Spleen (tissue), 11 donors: ENCODE measurements at regions not wholly inside any gene's neighbourhood (a gene's known extent, or its start where the extent isn't known, plus 50 kb on each side); places are given as distances from the start of the nearest gene placed in this dataset.

Source experiments
- DNase-seq: peaks from one replicate; pipeline ENCODE4 v3.0.0-alpha.2; 2020
- H3K27ac ChIP-seq, 8 donors: fragments of 200-600 bp; sonication (generic) in 7 of 8; 1 replicate in 4 of 8; 2 replicates in 4 of 8; pipeline versions ENCODE4 v1.5.0 to v1.8.0; 2016 to 2021; ENCODE audit warnings: inconsistent platforms in 4 of 8, mild to moderate bottlenecking in 4 of 8, moderate library complexity in 1 of 8
- H3K27me3 ChIP-seq, 7 donors: fragments of 200-600 bp; sonication (generic) in 6 of 7; replicated peaks in 1 of 7; 1 replicate in 4 of 7; 2 replicates in 3 of 7; pipeline versions ENCODE4 v1.5.0 to v1.8.0; 2016 to 2021; ENCODE audit warnings: inconsistent platforms in 3 of 7, mild to moderate bottlenecking in 1 of 7
- H3K36me3 ChIP-seq, 6 donors: fragments of 200-600 bp; sonication (generic) in 5 of 6; 1 replicate in 4 of 6; 2 replicates in 2 of 6; pipeline versions ENCODE4 v1.5.0 to v1.8.0; 2016 to 2021; ENCODE audit warnings: inconsistent platforms in 2 of 6
- H3K4me1 ChIP-seq, 6 donors: fragments of 200-600 bp; sonication (generic) in 5 of 6; 1 replicate in 3 of 6; 2 replicates in 3 of 6; pipeline versions ENCODE4 v1.5.0 to v1.8.0; 2016 to 2021; ENCODE audit warnings: inconsistent platforms in 3 of 6
- H3K4me3 ChIP-seq, 8 donors: fragments of 200-600 bp; sonication (generic) in 7 of 8; 1 replicate in 4 of 8; 2 replicates in 4 of 8; pipeline versions ENCODE4 v1.5.0 to v1.8.0; 2016 to 2021; ENCODE audit warnings: inconsistent platforms in 4 of 8, mild to moderate bottlenecking in 4 of 8, moderate library complexity in 2 of 8
- H3K9me3 ChIP-seq, 8 donors: fragments of 200-600 bp; sonication (generic) in 7 of 8; 1 replicate in 4 of 8; 2 replicates in 4 of 8; pipeline versions ENCODE4 v1.5.0 to v1.8.0; 2016 to 2021; ENCODE audit warnings: inconsistent platforms in 4 of 8
- POLR2A ChIP-seq, 3 donors: fragments of 450-650 bp; IDR thresholded peaks; one replicate each; pipeline ENCODE4 v1.5.1; 2017; ENCODE audit warnings: antibody characterized with exemption in 3 of 3, mild to moderate bottlenecking in 1 of 3
- POLR2AphosphoS5 ChIP-seq, 3 donors: sonication (generic); formaldehyde crosslinking; IDR thresholded peaks; one replicate each; pipeline ENCODE4 v1.5.1; 2017; ENCODE audit warnings: antibody characterized with exemption in 3 of 3
- WGBS, 5 donors: extraction: QIAGEN DNeasy Blood & Tissue Kit in 3 of 5; methylation state at CpG; one replicate each; pipeline versions ENCODE4 v1.1.5 to v1.1.7; 2013 to 2018; 5-methylcytosine and 5-hydroxymethylcytosine counted together
- intact Hi-C: fragments of 100-400 bp; cut with DNase I; formaldehyde crosslinking; loops from one replicate; pipeline ENCODE4 v1.15.0; 2023; ENCODE audit warnings: low total_unique reads
- TF ChIP-seq, protein P1 (sequence below), 11 experiments: fragments of 200-600 bp in 7 of 11; fragments of 450-650 bp in 4 of 11; sonication (generic) in 4 of 11; IDR thresholded peaks in 8 of 11; conservative IDR thresholded peaks in 3 of 11; 1 replicate in 7 of 11; 2 replicates in 4 of 11; pipeline versions ENCODE4 v1.4.0 to v1.8.0; 2016 to 2021; ENCODE audit warnings: antibody characterized with exemption in 11 of 11, inconsistent platforms in 4 of 11, mild to moderate bottlenecking in 1 of 11
- donor health status: healthy with polysubstance abuse.
- donor health status: DM: no; HTN: no; CAD: no; lungs with moderate emphysema.
- donor health status: DM: no; HTN: no; CAD: no.
- donor health status: Bipolar disorder and iron deficiency.
- donor health status: healthy.
- donor health status: DM: no; HTN: no; CAD: no.
- donor health status: DM: yes; HTN: yes; CAD: no.

DNA sequence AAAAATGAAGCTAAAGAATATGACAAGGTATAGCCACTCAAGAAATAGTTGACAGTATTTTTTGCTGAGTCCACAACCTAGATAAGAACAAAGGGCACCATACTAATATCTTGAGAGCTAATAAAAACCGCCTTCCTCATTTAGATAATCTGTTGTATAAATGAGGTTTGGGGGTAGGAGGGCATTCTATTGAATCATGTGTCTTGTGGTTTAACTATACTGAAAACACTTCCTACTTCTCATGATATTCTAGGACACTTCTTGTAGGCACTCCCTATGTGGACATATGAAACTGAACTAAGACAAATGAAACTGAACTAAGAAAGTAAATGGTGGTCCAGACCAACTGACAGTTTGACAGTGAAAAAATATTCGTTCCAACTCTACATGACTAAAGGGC is 1268.5 kb upstream of the C9orf72 start:
- TF ChIP-seq, protein P1, sequence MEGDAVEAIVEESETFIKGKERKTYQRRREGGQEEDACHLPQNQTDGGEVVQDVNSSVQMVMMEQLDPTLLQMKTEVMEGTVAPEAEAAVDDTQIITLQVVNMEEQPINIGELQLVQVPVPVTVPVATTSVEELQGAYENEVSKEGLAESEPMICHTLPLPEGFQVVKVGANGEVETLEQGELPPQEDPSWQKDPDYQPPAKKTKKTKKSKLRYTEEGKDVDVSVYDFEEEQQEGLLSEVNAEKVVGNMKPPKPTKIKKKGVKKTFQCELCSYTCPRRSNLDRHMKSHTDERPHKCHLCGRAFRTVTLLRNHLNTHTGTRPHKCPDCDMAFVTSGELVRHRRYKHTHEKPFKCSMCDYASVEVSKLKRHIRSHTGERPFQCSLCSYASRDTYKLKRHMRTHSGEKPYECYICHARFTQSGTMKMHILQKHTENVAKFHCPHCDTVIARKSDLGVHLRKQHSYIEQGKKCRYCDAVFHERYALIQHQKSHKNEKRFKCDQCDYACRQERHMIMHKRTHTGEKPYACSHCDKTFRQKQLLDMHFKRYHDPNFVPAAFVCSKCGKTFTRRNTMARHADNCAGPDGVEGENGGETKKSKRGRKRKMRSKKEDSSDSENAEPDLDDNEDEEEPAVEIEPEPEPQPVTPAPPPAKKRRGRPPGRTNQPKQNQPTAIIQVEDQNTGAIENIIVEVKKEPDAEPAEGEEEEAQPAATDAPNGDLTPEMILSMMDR (IDR thresholded peaks at IDR 0.05 in 8 of 11, conservative IDR thresholded peaks at IDR 0.05 in 3 of 11): no peak
- TF ChIP-seq POLR2AphosphoS5 (IDR thresholded peaks at IDR 0.05): no peak
- TF ChIP-seq POLR2A (IDR thresholded peaks at IDR 0.05): no peak
- H3K27me3 ChIP-seq: no peaks in the 10 kb centered on the region
- WGBS, 5 donors: 55 to 87% (median 80%) methylated on average over 2 of the region's 2 CpGs
- no peak overlapping the region for H3K27ac ChIP-seq
- H3K9me3 ChIP-seq: peaks cover 0 to 16% (median 11%) of the 10 kb centered on the region in 8 donors
- intact Hi-C loops: no loop called here
- H3K4me3 ChIP-seq: no peak overlapping the region
- DNase-seq: no peak
- no peaks in the 10 kb centered on the region for H3K36me3 ChIP-seq
- H3K4me1 ChIP-seq: no peaks in the 10 kb centered on the region

DNA sequence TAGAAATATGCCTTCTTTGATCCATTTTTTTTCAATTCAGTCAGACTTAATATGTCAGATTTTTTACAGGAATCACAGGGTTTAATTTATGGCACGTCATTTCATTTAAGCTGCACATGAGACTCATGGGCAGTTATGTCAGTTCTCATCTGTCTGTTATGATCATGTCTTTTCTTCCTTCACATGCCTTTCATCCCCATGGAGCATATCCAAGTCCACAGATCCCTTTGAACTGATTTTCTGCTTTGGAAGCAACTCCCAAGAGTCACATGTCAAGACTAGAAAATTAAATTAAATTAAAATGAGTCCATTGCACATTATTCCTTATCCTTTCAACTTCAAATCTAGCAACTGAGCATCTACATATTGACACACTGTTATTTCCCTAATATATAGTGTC is 1274.0 kb upstream of the C9orf72 start:
- Histone ChIP-seq H3K27ac (no peak overlapping the region), H3K27me3 (no peaks in the 10 kb centered on the region), H3K36me3 (no peaks in the 10 kb centered on the region), H3K4me3 (no peak overlapping the region), H3K9me3 (no peaks in the 10 kb centered on the region), H3K4me1 (no peaks in the 10 kb centered on the region)
- intact Hi-C loops: no loop called here
- 70 to 87% (median 80%) methylated on average over 1 of the region's 1 CpG for WGBS, 5 donors
- TF ChIP-seq POLR2A (IDR thresholded peaks at IDR 0.05) (no peak), POLR2AphosphoS5 (IDR thresholded peaks at IDR 0.05) (no peak)
- TF ChIP-seq, protein P1 (IDR thresholded peaks at IDR 0.05 in 8 of 11, conservative IDR thresholded peaks at IDR 0.05 in 3 of 11): no peak
- DNase-seq: no peak

DNA sequence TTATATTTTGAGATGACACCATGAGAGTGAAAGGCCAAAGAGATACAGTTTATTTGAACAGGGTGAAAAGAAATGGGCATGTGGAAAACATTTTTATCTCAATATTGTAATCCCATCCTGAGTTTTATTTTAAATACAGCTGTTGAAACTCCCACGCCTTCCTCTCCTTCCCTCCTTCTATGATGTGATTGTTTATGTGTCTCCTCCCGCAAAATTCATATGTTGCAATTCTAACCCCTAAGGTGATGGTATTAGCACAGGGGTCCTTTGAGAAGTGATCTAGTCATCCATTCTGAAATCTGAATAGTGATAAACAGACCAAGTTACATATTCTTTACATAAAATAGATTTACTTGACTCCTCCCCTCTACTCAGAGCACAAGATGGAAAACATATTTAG is 1275.4 kb upstream of the C9orf72 start:
- no peak for DNase-seq
- no peak overlapping the region for H3K27ac ChIP-seq
- intact Hi-C loops: no loop called here
- H3K4me1 ChIP-seq: no peaks in the 10 kb centered on the region
- H3K27me3 ChIP-seq: no peaks in the 10 kb centered on the region
- H3K4me3 ChIP-seq: no peak overlapping the region
- no peaks in the 10 kb centered on the region for H3K36me3 ChIP-seq
- TF ChIP-seq POLR2A (IDR thresholded peaks at IDR 0.05): no peak
- TF ChIP-seq, protein P1 (IDR thresholded peaks at IDR 0.05 in 8 of 11, conservative IDR thresholded peaks at IDR 0.05 in 3 of 11): no peak
- no peak for TF ChIP-seq POLR2AphosphoS5 (IDR thresholded peaks at IDR 0.05)
- 81 to 88% (median 84%) methylated on average over 2 of the region's 2 CpGs for WGBS, 5 donors
- H3K9me3 ChIP-seq: no peaks in the 10 kb centered on the region

DNA sequence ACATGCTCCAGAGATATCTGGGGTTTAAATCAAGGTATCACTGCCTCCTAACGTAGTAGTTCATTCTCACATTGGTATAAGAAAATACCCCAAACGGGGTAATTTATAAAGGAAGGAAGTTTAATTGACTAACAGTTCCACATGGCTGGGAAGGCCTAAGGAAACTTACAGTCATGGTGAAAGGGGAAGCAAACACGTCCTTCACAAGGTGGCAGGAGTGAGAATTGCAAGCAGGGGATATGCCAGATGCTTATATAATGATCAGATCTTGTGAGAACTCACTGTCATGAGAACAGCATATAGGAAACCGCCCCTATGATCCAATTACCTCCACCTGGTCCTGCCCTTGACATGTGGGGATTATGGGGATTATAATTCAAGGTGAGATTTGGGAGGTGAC is 1280.2 kb upstream of the C9orf72 start:
- TF ChIP-seq, protein P1 (IDR thresholded peaks at IDR 0.05 in 8 of 11, conservative IDR thresholded peaks at IDR 0.05 in 3 of 11): no peak
- TF ChIP-seq POLR2A (IDR thresholded peaks at IDR 0.05): no peak
- H3K4me3 ChIP-seq: no peak overlapping the region
- 17 to 36% (median 34%) methylated on average over 4 of the region's 4 CpGs for WGBS, 5 donors
- intact Hi-C loops: no loop called here
- no peaks in the 10 kb centered on the region for H3K4me1 ChIP-seq
- H3K27me3 ChIP-seq: no peaks in the 10 kb centered on the region
- no peak overlapping the region for H3K27ac ChIP-seq
- no peaks in the 10 kb centered on the region for H3K9me3 ChIP-seq
- no peaks in the 10 kb centered on the region for H3K36me3 ChIP-seq
- no peak for DNase-seq
